Jurkat, Clone E6-1 (cell line): ENCODE measurements at regions not wholly inside any gene's neighbourhood (a gene's known extent, or its start where the extent isn't known, plus 50 kb on each side); places are given as distances from the start of the nearest gene placed in this dataset.

ENCODE experiments used
- DNase-seq: peaks from one replicate; pipeline ENCODE4 v3.0.0-alpha.2; 2011; ENCODE audit warnings: low read depth, low spot score
- H3K4me3 ChIP-seq: 2 replicates; pipeline ENCODE4 v1.5.1; 2011; ENCODE audit warnings: mild to moderate bottlenecking, low read length, control low read depth, moderate library complexity

DNA sequence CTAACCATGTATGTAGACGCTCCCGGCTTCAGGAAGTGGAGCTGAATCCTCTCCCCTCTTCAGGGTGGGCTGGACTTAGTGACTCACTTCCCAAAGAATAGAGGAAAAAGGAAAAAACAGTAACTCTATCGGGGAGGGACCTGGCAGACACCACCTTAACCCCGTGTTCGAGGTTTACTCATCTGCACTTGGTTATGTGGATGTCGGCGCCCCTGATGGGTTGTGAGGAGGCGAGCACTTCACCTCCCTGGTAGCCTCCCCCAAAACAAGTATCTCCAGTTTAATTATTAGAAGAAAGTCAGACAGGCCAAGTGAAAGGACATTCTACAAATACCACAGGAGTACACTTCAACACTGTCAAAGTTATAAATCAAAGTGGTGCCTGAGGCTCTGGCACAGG is 559.7 kb downstream of the TCERG1L start:
- H3K4me3 ChIP-seq: no peak overlapping the region
- DNase-seq: no peak

DNA sequence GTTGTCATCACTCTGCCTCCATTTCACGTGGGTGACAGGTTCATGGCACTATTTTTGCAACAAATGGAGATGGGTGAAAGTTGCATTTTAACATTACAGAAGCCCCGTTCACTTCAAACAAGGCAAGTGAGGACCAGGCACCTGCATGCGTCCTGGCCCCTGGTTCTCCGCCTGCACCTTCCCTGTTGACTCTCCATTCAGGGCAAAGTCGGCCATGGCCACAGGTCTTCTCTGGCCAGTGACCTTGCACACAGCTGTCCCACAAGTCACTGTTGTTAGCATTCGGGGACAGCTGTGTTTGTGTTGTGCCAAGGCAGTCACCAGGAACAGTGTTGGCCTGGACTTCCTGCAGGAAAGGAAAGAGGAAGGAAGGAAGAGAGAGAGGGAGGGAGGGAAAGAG is 554.9 kb downstream of the TCERG1L start:
- no peak for DNase-seq
- no peak overlapping the region for H3K4me3 ChIP-seq

DNA sequence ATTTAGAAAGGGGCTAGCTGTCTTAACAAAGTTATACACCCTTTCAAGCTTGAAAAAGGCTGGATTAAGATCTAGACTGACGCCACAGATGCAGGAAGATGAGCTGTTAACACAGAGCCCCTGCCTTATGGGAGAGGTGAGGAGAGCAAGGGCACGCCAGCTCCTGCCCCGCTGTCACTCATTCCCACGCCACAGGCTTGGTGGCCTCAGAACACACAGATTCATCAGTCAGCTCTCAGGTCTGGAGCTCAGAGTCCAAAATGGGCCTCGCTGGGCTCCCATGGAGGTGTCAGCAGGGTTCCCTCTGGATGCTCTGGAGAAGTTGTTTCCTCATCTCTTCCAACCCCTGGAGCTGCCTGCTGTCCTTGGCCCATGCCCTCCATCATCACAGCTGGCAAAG is 554.2 kb downstream of the TCERG1L start:
- DNase-seq: no peak
- H3K4me3 ChIP-seq: no peak overlapping the region

DNA sequence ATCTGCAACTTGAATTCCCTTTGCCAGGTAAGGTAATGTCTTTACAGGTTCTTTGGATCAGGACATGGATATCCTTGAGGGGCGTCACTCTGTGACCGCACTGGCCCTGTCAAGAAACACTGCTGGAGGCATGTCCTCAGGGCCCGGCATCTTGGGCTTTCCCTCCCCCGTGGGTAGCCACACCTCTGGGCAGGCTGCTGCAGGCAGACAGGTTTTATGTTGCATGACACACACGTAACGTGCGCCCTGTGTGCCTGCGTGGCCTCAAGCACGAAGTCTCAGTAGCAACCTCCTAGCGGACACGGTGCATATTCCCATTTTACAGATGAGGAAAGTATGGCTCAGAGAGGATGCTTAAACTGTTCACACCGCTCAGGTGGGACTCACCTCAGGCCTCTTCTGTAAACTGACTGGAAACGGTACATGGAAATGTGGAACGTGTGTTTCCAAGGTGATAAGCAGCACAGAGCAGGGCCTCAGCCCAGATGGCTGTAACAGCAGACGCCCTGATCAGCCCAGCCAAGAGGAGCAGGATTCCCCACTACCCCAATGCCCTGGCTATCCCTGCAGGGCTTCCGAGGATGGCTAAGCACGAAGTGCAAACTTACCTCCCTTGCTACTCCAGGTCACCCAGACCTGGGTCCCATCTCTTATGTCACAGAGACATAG is 553.6 kb downstream of the TCERG1L start:
- H3K4me3 ChIP-seq: no peak overlapping the region
- DNase-seq: no peak

DNA sequence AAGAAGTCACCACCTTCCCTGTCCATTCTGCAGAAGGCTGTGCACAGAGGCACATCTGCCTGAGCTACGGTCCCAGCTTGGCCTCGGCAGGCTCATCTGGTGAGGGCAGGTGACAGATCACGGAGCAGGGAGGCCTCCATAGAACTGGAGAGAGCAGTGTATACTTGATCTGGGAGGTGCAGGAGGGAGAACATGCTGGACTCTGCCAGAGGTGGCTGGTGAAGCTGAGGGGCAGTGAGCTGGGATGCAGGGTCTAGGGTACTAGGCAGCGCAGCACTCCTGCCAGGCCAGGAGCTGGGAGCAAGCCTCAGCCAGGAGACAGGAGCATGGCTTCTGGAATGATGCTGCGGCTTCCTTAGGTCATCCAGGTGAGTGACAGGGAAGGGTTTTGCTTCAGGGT is 553.0 kb downstream of the TCERG1L start:
- no peak overlapping the region for H3K4me3 ChIP-seq
- DNase-seq: no peak

DNA sequence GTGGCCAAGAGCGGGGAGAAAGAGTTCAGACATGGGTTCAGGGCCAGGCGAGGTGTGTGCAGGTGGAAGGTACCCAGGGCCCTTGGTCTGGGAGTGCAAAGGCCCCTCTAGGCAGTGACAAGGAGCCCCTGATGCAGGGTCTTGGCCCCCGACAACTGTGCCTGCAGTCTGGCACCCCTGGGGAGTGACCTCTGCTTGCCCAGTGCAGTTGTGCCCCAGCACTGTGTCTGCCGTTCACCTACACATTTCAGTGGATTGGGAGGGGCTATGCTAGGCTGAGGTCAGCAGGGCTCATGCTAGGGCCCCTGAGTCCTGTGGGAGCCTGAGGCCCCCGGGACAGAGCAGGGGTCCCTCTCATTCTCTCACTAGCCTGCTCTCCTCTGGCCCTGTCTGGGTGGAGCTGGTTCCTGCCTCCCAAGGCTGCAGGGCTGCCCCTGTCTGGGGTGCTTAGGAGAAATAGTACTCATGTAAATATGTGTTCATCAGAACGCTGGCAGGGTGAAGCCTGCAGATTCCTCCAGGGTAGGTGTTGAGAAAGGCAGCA is 550.4 kb downstream of the TCERG1L start:
- DNase-seq: no peak

DNA sequence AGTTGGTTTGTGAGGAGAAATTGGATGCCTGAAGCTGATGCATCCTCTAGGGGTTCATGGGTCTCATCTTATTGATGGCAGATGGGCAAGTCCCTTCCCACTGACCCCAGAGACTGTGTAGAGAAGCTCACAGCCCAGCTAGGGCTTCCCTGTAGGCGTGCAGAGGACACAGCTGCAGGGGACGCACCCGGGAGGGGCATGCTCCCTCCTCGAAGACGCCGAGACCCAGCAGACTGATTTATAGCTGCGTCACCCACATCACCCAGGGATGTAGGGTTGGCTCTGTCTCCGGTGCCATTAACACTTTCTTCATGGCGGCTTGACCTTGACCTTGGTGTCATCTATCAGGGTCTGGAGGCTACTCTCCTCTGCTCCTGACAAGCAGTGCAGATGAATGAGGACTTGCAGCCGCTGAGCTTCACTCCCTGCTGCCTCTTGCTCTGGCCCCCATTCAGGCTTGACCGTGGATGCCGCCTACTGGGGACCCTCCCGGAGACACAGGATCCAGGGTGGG is 549.7 kb downstream of the TCERG1L start:
- H3K4me3 ChIP-seq: no peak overlapping the region
- DNase-seq: no peak

More for the DNA sequence above, 550.4 kb downstream of the TCERG1L start:
- H3K4me3 ChIP-seq: no peak overlapping the region

DNA sequence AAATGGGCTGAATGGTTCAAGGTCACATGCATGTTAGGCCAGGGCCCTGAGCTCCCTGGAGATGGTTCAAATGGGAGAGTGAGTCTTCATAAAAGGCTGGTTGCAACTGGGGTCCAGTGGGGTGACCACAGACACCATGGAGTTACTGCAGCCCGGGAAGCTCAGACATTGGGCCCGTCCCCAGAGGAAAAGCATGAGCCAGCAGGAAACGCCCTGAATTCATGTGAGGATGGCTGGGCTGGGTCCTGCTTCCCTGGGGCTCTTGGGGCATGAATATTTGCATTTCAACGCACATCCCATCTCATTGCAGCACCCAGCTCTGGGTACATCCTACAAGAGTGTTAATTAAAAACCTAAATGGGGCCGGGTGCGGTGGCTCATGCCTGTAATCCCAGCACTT is 549.0 kb downstream of the TCERG1L start:
- no peak overlapping the region for H3K4me3 ChIP-seq
- DNase-seq: no peak

DNA sequence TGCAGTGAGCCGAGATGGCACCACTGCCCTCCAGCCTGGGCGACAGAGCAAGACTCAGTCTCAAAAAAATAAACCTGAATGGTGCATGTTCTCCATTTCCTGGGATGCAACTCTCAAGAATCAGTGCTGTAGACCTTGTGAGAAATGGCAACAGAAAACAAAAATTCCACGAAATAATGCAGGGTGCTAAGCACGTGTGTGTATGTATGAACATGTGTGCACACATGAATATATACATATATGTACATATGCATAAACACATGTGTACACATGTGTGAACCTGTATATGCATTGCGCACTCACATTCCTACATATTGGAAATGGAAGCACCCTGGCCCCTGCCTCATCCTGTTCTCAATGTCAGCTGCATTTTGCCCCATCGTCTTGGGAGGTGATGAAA is 548.5 kb downstream of the TCERG1L start:
- no peak overlapping the region for H3K4me3 ChIP-seq
- no peak for DNase-seq

DNA sequence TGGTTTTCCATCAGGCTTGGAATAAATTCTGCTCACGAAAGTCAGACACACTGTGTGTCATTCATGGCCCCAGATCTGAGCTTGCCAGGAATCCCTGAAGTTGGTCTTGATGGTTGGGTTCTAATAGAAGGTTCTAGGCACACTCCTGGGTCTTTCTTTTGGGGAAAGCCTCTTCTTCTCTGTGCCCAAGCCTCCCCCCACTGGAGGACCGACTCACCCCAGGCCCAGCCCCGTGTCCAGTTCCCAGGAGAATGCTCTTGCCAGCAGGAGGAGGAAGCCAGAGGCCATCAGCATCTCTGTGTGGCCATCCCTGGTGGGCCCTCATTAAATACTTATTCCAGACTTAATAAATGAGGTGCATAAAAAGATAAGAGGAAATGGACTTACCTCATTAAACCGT is 548.0 kb downstream of the TCERG1L start:
- no peak for DNase-seq
- no peak overlapping the region for H3K4me3 ChIP-seq

DNA sequence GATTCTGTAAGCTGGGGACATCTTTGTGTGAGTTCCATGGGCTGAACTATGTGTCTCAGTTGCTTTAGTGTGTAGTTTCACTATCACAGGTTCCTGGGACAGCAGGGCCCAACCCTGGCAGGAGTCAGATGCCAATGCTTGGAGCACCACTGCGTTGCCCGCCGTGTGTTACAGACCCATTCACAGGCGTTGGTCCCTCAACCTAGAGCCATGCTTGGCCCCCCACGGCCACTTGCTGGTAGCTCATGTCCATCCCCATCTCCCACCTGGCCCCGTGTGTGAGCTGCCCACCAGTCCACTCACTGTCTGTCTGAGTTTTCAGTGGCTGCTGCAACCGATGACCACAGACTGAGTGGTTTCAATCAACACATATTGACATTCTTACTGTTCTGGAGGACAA is 546.9 kb downstream of the TCERG1L start:
- no peak for DNase-seq
- H3K4me3 ChIP-seq: no peak overlapping the region

DNA sequence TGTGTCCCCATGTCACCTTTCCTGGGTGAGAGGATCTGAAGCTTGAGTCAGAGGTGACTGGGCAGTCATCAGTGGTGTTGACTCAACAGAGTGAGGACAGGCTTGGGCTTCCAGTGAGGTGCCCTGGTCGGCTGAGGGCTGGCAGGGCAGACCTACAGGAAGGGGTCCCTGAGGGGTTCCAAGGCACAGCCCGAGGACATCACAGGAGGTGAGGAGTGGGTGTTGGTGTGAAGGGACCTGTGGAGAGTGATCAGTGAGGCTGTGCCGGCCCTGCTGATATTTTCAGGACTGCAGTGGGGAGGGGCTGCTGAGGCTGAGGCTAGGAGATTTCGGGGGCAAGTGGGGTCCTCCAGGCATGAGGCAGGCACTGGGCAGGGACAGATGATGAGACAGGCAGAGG is 545.5 kb downstream of the TCERG1L start:
- H3K4me3 ChIP-seq: no peak overlapping the region
- no peak for DNase-seq

DNA sequence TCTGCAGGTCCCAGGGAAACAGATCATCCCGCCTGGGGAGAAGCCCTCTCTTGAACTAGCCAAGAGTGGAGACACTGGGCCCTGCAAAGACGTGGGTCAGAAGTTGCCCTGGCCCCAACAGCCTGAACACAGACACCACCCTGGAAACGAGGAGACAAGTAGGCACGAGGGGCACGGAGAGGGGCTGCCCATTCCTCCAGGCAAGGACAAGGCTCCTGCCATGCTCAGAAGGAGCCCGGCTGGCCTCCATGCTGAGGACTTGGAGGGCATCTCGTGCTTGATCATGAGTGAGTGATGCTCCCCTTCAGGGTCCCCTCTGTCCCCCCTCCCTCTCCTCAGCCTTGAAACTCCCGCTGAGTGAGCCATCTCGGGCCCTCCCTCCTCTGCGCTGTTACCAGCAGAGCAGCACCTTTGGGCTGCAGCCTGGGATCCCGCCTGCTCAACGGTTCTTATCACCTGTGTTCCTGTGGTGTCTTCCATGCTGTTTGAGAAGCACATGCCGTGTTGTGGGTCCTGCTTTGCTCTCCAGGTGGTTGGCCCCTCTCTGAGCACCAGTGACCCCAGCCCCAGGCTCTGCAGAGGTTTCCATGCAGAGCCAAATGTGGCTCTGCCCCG is 544.3 kb downstream of the TCERG1L start:
- no peak for DNase-seq
- H3K4me3 ChIP-seq: no peak overlapping the region

DNA sequence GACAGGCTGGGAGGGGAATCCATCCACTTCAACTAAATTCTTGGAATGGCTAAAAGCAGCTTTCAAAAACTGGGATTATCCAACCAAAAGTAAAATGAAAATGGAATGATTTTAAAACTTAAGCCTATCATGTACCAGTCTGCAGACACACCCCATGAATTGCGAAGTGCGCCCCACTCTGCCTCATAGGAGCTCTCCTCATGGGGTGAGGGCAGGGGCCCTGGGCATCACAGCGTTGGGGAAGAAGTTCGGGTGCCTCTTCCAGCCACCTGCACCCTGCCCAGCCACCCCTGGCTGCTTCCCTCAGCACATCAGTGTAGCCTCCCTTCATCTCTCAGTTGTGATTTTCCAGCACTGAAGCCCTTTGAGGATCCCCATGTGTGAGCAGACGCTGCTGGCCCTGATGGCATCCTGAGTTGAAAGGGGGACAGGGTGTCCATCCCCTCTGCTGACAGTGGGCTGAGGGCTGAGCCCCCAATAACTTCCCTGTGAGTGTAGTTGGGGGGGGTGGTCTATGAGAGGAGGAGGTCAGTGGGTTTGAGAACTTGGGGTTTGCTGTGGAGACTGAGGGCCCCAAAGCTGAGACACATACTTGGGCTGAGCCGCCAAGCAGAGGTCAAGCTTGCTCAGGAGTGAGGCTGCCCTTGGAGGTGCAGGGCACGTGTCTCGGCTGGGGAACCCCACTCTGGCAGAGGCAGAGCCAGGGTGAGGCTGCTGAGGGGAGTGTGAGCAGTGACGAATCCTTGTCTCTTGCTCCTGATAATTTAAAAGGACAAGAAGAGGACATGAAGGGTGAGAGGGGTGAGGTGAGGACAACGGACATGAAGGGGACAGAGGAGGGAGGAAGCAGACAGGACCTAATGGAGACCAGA is 542.1 kb downstream of the TCERG1L start:
- no peak for DNase-seq

DNA sequence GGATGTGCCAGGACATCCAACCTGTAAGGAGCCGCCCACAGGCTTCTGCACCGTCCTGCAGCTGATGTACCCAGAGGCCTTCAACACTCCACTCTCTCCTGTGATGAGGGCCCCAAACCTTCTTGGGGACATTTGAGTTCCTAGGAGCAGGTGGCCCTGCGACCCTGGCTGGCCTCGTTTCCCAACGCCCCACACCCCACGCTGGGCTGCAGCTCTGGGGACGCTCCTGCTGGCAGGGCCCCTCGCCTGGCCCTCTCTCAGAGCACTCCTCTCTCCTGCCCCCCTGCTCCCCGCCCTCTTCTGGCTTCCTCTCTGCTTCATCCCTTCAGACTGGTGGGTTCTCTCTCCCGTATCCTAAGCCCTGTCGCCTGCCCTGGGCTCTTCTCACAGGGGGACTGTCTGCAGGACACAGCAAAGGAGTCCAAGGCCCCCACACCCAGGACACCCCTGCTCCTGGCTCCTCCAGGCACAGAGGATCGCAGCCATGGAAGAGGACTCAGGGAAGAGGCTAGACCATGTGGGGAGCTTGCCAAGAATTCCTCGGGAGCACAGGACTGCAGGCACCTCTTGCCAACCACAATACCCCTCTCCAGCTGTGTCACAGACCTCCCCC is 541.4 kb downstream of the TCERG1L start:
- no peak overlapping the region for H3K4me3 ChIP-seq
- DNase-seq: no peak

More for the DNA sequence above, 542.1 kb downstream of the TCERG1L start:
- no peak overlapping the region for H3K4me3 ChIP-seq

DNA sequence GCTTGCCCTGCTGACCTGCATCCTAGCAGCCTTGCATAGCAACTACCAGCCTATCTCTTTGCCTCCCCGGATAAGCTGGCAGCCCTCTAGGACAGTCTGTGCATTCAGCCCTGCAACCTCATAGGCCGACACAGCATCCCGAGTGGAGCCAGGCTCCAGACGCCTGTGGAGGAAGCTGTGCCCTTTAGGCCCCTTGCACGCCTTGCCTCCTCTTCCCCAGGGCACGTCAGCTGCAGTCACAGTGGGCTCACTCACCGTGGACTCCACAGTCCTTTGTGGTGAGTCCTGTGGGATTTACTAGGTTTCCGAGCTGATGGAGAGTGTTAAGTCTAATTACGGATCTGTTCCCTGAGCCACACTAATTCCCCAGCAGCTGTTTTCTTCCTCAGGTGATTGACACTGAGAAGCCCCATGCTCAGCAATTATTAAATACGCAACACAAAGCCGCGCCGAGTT is 540.0 kb downstream of the TCERG1L start:
- DNase-seq: no peak
- no peak overlapping the region for H3K4me3 ChIP-seq

DNA sequence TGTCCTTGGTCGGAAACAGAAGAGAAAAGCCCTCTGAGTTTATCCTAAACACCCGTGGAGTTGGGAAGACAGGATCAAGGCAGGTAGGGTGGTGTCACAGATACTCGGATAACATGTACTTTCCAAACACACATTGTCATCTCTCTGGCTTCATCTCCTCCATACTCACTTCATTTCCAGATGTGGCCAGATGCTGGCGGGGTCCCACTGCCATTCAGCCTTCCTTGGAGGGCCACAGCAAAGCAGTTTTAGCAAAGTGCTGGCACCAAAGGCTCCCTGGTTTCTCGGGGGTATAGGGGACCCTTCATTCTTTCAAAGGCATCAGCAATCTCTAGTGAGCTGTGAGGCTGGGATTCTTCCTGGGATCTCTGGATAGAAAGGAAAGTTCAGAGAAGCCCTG is 539.5 kb downstream of the TCERG1L start:
- DNase-seq: no peak
- H3K4me3 ChIP-seq: no peak overlapping the region

DNA sequence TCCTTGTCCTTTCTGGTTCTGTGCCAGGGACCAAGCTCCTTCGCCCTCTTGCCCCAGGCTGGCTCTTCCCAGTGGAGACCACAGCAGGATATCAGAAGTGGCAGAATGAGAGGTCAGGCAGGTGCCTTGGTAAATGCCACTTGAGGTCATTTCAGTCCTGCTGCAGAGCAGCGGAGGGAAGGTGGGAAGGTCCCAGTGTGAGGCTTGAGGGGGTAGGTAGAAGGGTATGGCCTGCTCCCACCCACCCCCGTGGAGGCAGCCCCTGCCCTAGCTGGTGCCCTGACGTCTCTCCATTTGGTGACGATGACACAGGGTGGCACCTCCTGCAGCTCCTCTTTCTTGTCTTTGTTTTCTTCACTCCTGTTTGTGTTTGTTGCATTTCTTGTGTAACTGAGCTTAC is 538.8 kb downstream of the TCERG1L start:
- no peak for DNase-seq
- no peak overlapping the region for H3K4me3 ChIP-seq

DNA sequence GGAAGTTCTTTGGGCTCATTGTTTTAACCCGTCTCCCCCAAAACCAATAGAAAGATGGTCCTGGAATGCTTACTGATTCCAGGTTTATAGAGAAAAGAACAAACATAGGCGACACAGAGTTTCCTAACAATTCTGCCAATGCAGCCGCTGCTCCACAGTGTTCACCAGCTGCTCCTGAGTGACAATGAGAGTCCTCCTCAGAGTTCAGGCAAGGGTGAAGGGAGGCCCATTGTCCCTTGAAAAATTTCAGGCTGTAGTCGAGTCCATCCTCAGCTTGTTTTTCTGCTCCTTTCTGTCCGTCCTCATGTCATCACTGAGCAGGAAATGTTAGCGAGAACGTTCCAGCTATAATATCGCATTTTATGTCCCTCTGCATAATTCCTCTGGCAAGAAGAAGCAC is 537.6 kb downstream of the TCERG1L start:
- no peak overlapping the region for H3K4me3 ChIP-seq
- DNase-seq: no peak
